Hepatocyte (in vitro differentiated cells): ENCODE measurements at regions not wholly inside any gene's neighbourhood (a gene's known extent, or its start where the extent isn't known, plus 50 kb on each side); places are given as distances from the start of the nearest gene placed in this dataset.

Experiments
- EZH2phosphoT487 ChIP-seq: fragments of 200-600 bp; sonication (generic); IDR thresholded peaks from one replicate; pipeline ENCODE4 v1.6.1; 2018; ENCODE audit warnings: antibody characterized with exemption, mild to moderate bottlenecking, low read depth, moderate library complexity; ENCODE audit not compliant: unreplicated experiment, severe bottlenecking
- TF ChIP-seq, protein P1 (sequence below): fragments of 200-600 bp; sonication (generic); IDR thresholded peaks from 2 replicates; pipeline ENCODE4 v1.5.1; 2016; ENCODE audit warnings: antibody characterized with exemption, mild to moderate bottlenecking; ENCODE audit not compliant: poor library complexity

DNA sequence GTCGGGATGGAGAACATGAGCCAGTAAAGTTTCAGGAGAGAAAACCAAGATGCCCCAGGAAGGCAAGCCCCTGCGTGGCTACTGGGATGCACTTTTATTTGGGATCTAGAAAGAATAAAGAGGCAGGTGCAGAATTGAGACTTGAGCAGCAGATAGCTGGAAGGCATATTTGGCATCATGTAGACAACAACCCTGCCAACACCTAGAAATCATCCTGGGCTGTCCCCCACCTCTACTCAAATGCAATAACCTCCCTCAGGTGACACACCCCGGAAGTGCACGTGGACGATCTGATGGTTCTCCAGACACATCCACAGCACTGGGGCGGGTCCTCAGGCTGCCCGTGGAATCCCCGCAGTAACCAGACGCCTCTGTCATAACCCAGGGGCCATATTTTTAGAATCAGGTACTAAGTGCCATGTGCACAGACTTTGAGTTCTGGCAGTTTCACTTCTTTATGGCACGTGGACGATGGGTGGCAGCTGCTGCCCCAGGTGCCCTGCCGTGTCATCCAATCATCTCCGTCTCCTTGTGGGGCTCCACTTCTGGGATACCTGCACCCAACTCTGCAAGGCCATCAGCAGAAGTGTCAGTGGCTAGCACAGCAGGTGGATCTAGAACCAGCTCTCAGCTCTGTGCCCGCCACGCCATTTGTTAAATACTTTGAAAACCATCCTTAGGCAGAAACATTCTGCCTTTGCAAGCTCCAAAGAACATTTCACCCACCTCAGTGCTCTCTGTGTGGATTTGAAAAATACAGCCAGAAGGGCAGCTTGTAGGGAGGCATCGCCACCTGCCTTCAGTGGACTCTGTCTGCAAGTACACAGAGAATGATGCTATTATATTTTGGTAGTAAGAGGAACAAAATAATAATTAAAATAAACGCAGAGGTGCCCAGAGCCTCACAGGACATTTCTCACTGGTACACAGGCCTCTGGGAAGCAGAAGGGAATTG is 771.7 kb upstream of the TMEM132C start:
- TF ChIP-seq, protein P1, sequence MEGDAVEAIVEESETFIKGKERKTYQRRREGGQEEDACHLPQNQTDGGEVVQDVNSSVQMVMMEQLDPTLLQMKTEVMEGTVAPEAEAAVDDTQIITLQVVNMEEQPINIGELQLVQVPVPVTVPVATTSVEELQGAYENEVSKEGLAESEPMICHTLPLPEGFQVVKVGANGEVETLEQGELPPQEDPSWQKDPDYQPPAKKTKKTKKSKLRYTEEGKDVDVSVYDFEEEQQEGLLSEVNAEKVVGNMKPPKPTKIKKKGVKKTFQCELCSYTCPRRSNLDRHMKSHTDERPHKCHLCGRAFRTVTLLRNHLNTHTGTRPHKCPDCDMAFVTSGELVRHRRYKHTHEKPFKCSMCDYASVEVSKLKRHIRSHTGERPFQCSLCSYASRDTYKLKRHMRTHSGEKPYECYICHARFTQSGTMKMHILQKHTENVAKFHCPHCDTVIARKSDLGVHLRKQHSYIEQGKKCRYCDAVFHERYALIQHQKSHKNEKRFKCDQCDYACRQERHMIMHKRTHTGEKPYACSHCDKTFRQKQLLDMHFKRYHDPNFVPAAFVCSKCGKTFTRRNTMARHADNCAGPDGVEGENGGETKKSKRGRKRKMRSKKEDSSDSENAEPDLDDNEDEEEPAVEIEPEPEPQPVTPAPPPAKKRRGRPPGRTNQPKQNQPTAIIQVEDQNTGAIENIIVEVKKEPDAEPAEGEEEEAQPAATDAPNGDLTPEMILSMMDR = no peak
- TF ChIP-seq EZH2phosphoT487 = no peak
